B cell (primary cell): ENCODE measurements at regions not wholly inside any gene's neighbourhood (a gene's known extent, or its start where the extent isn't known, plus 50 kb on each side); places are given as distances from the start of the nearest gene placed in this dataset.

Experiments
- ATAC-seq: fragments of 200-7000 bp; cut with Tn5 transposase; one replicate; pipeline ENCODE4 v1.10.0; 2021; ENCODE audit warnings: low read depth, mild to moderate bottlenecking, moderate number of reproducible peaks, moderate library complexity
- CTCF ChIA-PET: fragments of 350-600 bp; sonication (Branson Sonifier 250); formaldehyde crosslinking; loops from one replicate; lab custom pipeline; 2021; ENCODE audit warnings: antibody characterized with exemption, inconsistent platforms; lab: Charles Lee
- POLR2A ChIA-PET: fragments of 350-600 bp; sonication (Branson Sonifier 250); formaldehyde crosslinking; loops from one replicate; lab custom pipeline; 2021; ENCODE audit warnings: antibody characterized with exemption; lab: Charles Lee
- DNase-seq: peaks from one replicate; pipeline ENCODE4 v3.0.0; 2013
- H2AFZ ChIP-seq: 2 replicates; pipeline ENCODE4 v1.6.1; 2012; ENCODE audit warnings: mild to moderate bottlenecking, low read depth, low read length; ENCODE audit not compliant: insufficient read depth, poor library complexity, severe bottlenecking
- H3K27ac ChIP-seq, 2 donors: 1 replicate in 1 of 2; 2 replicates in 1 of 2; pipeline ENCODE4 v1.5.1; 2012 to 2013; ENCODE audit warnings: low read length in 2 of 2, mild to moderate bottlenecking in 2 of 2, moderate library complexity in 1 of 2
- H3K27me3 ChIP-seq, 4 experiments: fragments of 200-600 bp in 1 of 4; sonication (generic) in 1 of 4; replicated peaks in 1 of 4; 1 replicate in 2 of 4; 2 replicates in 2 of 4; pipeline versions ENCODE4 v1.6.1 to v1.7.0; 2013 to 2016; ENCODE audit warnings: low read length in 3 of 4, mild to moderate bottlenecking in 2 of 4, mixed read lengths in 1 of 4, moderate library complexity in 1 of 4; ENCODE audit not compliant: insufficient read depth in 4 of 4, control insufficient read depth in 3 of 4; ENCODE audit errors: control extremely low read depth in 1 of 4
- H3K36me3 ChIP-seq, 2 experiments: replicated peaks in 1 of 2; 1 replicate in 1 of 2; 2 replicates in 1 of 2; pipeline versions ENCODE4 v1.6.1 to v1.7.1; 2013; ENCODE audit warnings: low read length in 1 of 2; ENCODE audit not compliant: insufficient read depth in 2 of 2, control insufficient read depth in 1 of 2; ENCODE audit errors: control extremely low read depth in 1 of 2, extremely low read depth in 1 of 2
- H3K4me1 ChIP-seq, 2 donors: fragments of 200-600 bp in 1 of 2; sonication (generic) in 1 of 2; 1 replicate in 1 of 2; 2 replicates in 1 of 2; pipeline versions ENCODE4 v1.5.1 to v1.6.1; 2013 to 2017; ENCODE audit warnings: low read length in 2 of 2; ENCODE audit not compliant: control insufficient read depth in 2 of 2, insufficient read depth in 2 of 2
- H3K4me2 ChIP-seq: replicated peaks from 2 replicates; pipeline ENCODE3; 2012; ENCODE audit warnings: mild to moderate bottlenecking, low read depth, low read length; ENCODE audit not compliant: poor library complexity, severe bottlenecking
- H3K4me3 ChIP-seq, 5 experiments: fragments of 200-600 bp in 1 of 5; sonication (generic) in 1 of 5; 1 replicate in 3 of 5; 2 replicates in 2 of 5; pipeline versions ENCODE4 v1.5.1 to v1.7.0; 2011 to 2016; ENCODE audit warnings: low read length in 4 of 5, mild to moderate bottlenecking in 4 of 5, low read depth in 2 of 5, control low read depth in 1 of 5, moderate library complexity in 1 of 5; ENCODE audit not compliant: insufficient read depth in 1 of 5; ENCODE audit errors: control extremely low read depth in 1 of 5, extremely low read depth in 1 of 5
- H3K79me2 ChIP-seq: fragments of 200-600 bp; sonication (generic); one replicate; pipeline ENCODE4 v1.6.0; 2016; ENCODE audit warnings: low read length; ENCODE audit not compliant: control insufficient read depth, insufficient read depth
- H3K9ac ChIP-seq: fragments of 200-600 bp; sonication (generic); 2 replicates; pipeline ENCODE4 v1.6.1; 2017; ENCODE audit warnings: mild to moderate bottlenecking, low read length, moderate library complexity
- H3K9me3 ChIP-seq, 3 donors: one replicate each; pipeline versions ENCODE4 v1.6.1 to v1.7.1; 2013; ENCODE audit warnings: low read length in 2 of 3; ENCODE audit not compliant: control insufficient read depth in 2 of 3, insufficient read depth in 1 of 3; ENCODE audit errors: control extremely low read depth in 1 of 3
- H4K20me1 ChIP-seq: 2 replicates; pipeline ENCODE4 v1.6.0; 2012; ENCODE audit warnings: mild to moderate bottlenecking, low read length; ENCODE audit not compliant: insufficient read depth, control insufficient read depth, poor library complexity, severe bottlenecking
- H3K27ac Mint-ChIP-seq: one replicate; pipeline ENCODE4 v1.8.0; 2021; ENCODE audit warnings: mixed read lengths
- H3K27me3 Mint-ChIP-seq: one replicate; pipeline ENCODE4 v1.8.0; 2021; ENCODE audit warnings: mixed read lengths
- H3K4me1 Mint-ChIP-seq: one replicate; pipeline ENCODE4 v1.8.0; 2021; ENCODE audit warnings: mixed read lengths
- H3K4me3 Mint-ChIP-seq: one replicate; pipeline ENCODE4 v1.8.0; 2021; ENCODE audit warnings: mixed read lengths
- H3K9me3 Mint-ChIP-seq: one replicate; pipeline ENCODE4 v1.8.0; 2022; ENCODE audit warnings: mixed read lengths; ENCODE audit not compliant: insufficient read depth
- EZH2 ChIP-seq: IDR thresholded peaks from 2 replicates; pipeline ENCODE4 v1.6.1; 2012; ENCODE audit warnings: borderline replicate concordance, low read depth, mild to moderate bottlenecking, moderate library complexity, low read length; ENCODE audit not compliant: insufficient read depth, poor library complexity, severe bottlenecking
- WGBS: methylation state at CpG from one replicate; pipeline ENCODE4 v1.1.5; 2013; ENCODE audit warnings: missing lambda C conversion rate; ENCODE audit not compliant: insufficient coverage; 5-methylcytosine and 5-hydroxymethylcytosine counted together
- intact Hi-C: fragments of 100-400 bp; cut with micrococcal nuclease; formaldehyde crosslinking; loops from one replicate; pipeline ENCODE4 v1.10.0; 2022
- TF ChIP-seq, protein P1 (sequence below): fragments of 200-600 bp; IDR thresholded peaks from one replicate; pipeline ENCODE4 v1.8.0; 2022; ENCODE audit warnings: antibody characterized with exemption, mild to moderate bottlenecking

DNA sequence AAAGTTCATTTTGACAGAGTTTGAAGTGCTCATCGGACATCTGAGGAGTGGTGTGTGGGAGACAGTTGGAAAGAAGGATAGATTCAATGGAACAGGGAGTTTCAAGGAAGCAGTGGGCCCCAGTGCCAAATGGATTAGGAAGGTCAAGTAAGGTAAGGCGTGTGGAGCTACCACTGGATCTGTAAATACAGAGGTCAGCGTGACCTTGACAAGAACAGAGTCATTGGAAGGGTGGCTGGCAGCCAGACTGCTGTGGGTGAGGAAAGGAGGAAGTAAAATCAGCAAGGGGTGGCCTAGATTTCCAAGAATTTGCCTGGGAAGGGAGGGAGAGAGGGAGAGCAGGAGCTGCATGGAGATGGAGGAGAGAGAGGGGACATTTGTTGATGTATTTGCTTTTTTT lies 68.2 kb upstream of the IGF1 start:
- no peak overlapping the region for H3K27ac Mint-ChIP-seq
- TF ChIP-seq, protein P1, sequence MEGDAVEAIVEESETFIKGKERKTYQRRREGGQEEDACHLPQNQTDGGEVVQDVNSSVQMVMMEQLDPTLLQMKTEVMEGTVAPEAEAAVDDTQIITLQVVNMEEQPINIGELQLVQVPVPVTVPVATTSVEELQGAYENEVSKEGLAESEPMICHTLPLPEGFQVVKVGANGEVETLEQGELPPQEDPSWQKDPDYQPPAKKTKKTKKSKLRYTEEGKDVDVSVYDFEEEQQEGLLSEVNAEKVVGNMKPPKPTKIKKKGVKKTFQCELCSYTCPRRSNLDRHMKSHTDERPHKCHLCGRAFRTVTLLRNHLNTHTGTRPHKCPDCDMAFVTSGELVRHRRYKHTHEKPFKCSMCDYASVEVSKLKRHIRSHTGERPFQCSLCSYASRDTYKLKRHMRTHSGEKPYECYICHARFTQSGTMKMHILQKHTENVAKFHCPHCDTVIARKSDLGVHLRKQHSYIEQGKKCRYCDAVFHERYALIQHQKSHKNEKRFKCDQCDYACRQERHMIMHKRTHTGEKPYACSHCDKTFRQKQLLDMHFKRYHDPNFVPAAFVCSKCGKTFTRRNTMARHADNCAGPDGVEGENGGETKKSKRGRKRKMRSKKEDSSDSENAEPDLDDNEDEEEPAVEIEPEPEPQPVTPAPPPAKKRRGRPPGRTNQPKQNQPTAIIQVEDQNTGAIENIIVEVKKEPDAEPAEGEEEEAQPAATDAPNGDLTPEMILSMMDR = no peak
- TF ChIP-seq EZH2 = no peak
- H3K4me1 Mint-ChIP-seq = no peaks in the 10 kb centered on the region
- Histone ChIP-seq H2AFZ (no peak overlapping the region), H3K4me1 (no peaks in the 10 kb centered on the region), H3K79me2 (no peaks in the 10 kb centered on the region), H4K20me1 (no peaks in the 10 kb centered on the region), H3K9ac (no peak overlapping the region), H3K36me3 (no peaks in the 10 kb centered on the region), H3K9me3 (no peaks in the 10 kb centered on the region), H3K27ac (no peak overlapping the region), H3K4me2 (no peak overlapping the region), H3K4me3 (no peak overlapping the region), H3K27me3 (peaks cover 0 to 3% (median 0%) of the 10 kb centered on the region in 4 experiments)
- H3K27me3 Mint-ChIP-seq = peaks cover 9% of the 10 kb centered on the region
- H3K4me3 Mint-ChIP-seq = no peak overlapping the region
- ChIA-PET CTCF (no interaction called here), POLR2A (no interaction called here)
- intact Hi-C loops = no loop called here
- WGBS = 70% methylated on average over 3 of the region's 3 CpGs
- ATAC-seq (no peak), DNase-seq (no peak)
- H3K9me3 Mint-ChIP-seq = no peaks in the 10 kb centered on the region

DNA sequence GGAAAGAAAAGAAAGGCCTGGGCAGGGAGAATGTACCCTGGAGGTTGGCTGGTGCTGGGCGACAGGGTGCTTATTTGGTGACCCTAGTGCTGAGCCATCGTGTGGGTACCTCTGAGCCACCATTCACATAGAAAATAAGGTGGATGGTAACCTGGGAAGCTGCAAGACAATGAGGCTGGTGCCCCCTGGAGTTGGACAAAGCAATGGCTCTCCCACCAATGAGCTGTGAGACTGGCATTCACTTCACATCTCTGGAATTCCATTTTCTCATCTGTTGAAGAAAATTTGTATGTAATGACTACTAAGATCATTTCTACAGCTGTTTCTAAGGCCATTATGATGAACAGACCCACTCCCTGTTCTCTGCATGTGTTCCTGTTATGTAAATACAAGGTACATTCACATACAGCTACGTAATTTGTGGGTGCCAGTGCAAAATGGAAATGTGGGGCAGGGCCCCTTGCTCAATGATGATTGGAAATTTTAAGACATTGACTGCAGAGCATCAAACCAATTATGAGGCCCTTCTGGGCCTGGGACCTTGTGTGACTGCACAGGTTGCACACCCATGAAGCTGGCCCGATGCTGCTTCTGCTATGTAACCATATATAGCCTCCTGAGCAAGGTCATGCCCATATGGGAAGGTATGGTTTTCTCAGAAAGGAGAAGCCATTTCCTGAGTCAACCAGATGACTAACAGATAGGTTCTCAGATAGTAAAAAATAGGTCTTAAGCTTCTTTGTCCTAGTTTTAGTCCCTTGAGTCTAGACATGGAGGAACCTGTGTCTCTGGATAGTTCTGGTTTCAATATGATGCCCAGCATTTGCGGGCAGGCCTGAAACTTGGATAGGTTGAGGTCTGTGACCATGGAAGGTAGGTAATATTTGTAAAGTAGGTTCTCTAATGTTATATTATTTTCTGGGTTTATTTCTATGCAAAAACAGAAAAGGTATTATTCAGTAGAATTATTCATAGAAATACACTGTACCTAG lies 63.4 kb upstream of the IGF1 start:
- no peak overlapping the region for H3K27ac Mint-ChIP-seq
- H3K4me1 Mint-ChIP-seq = no peaks in the 10 kb centered on the region
- Histone ChIP-seq H4K20me1 (no peaks in the 10 kb centered on the region), H3K4me2 (no peak overlapping the region), H3K4me3 (no peak overlapping the region), H3K79me2 (no peaks in the 10 kb centered on the region), H3K9me3 (no peaks in the 10 kb centered on the region), H3K9ac (no peak overlapping the region), H3K27ac (no peak overlapping the region), H2AFZ (no peak overlapping the region), H3K4me1 (no peaks in the 10 kb centered on the region), H3K27me3 (peaks cover 0 to 9% (median 0%) of the 10 kb centered on the region in 4 experiments), H3K36me3 (no peaks in the 10 kb centered on the region)
- no peak for ATAC-seq
- WGBS = 50% methylated on average over 2 of the region's 5 CpGs
- H3K9me3 Mint-ChIP-seq = no peaks in the 10 kb centered on the region
- DNase-seq = peak; percentile 9
- ChIA-PET CTCF (interaction anchor here (0.6 to 0.8 kb wide), 5 partner anchors 372 to 769 kb away, joined by 3 to 5 read pairs (median 3); no protein-coding TSS in a partner anchor), POLR2A (no interaction called here)
- no peak overlapping the region for H3K4me3 Mint-ChIP-seq
- TF ChIP-seq, protein P1 = peak; percentile 13
- no peak for TF ChIP-seq EZH2
- H3K27me3 Mint-ChIP-seq = peaks cover 31% of the 10 kb centered on the region
- intact Hi-C loops = loop anchor here (2.0 kb wide), 1 partner anchor 603 kb away; no protein-coding TSS in a partner anchor
